ENCODE measurements at regions not wholly inside any gene's neighbourhood (a gene's known extent, or its start where the extent isn't known, plus 50 kb on each side); places are given as distances from the start of the nearest gene placed in this dataset.
A peak's percentile ranks its signal among the peaks of the same experiment; 100 is the strongest.

- Mint-ChIP-seq H3K4me3 (no peak overlapping the region), H3K27me3 (ENCODE audit: low read depth) (no peaks in the 10 kb centered on the region), H3K27ac (no peak overlapping the region), H3K9me3 (no peaks in the 10 kb centered on the region), H3K36me3 (ENCODE audit: insufficient read depth in 2 of 2) (no peaks in the 10 kb centered on the region), H3K4me1 (ENCODE audit: low read depth) (peaks cover 46% of the 10 kb centered on the region)
- DNase-seq (peak in 1 of 2 donors; percentile 24), ATAC-seq (replicated peaks in 1 of 2) (peak; percentile 75 to 78)
Observed at GRCh38 chr14:98131406-98131805, 1140.6 kb downstream of the BCL11B start.

GRCh38 chr14:98133806-98134205 lies 1138.2 kb downstream of the BCL11B start:
- no peaks in the 10 kb centered on the region for H3K36me3 Mint-ChIP-seq (ENCODE audit: insufficient read depth in 2 of 2)
- no peak overlapping the region for H3K27ac Mint-ChIP-seq
- no peak overlapping the region for H3K4me3 Mint-ChIP-seq
- ATAC-seq (replicated peaks in 1 of 2) (no peak), DNase-seq (no peak)
- no peaks in the 10 kb centered on the region for H3K27me3 Mint-ChIP-seq (ENCODE audit: low read depth)
- peaks cover 70% of the 10 kb centered on the region for H3K4me1 Mint-ChIP-seq (ENCODE audit: low read depth)
- H3K9me3 Mint-ChIP-seq: no peaks in the 10 kb centered on the region

GRCh38 chr14:98136012-98136789 lies 1135.8 kb downstream of the BCL11B start:
- no peaks in the 10 kb centered on the region for H3K36me3 Mint-ChIP-seq (ENCODE audit: insufficient read depth in 2 of 2)
- peaks cover 90% of the 10 kb centered on the region for H3K4me1 Mint-ChIP-seq (ENCODE audit: low read depth)
- no peaks in the 10 kb centered on the region for H3K27me3 Mint-ChIP-seq (ENCODE audit: low read depth)
- peak overlapping the region; percentile 94 for H3K27ac Mint-ChIP-seq
- peak; percentile 36 to 37 for DNase-seq
- H3K9me3 Mint-ChIP-seq: no peaks in the 10 kb centered on the region
- peak; percentile 57 to 58 for ATAC-seq (replicated peaks in 1 of 2)
- peak overlapping the region; percentile 84 to 96 for H3K4me3 Mint-ChIP-seq

GRCh38 chr14:98137131-98138025 lies 1134.6 kb downstream of the BCL11B start:
- H3K27ac Mint-ChIP-seq: peak overlapping the region; percentile 100
- no peaks in the 10 kb centered on the region for H3K9me3 Mint-ChIP-seq
- no peaks in the 10 kb centered on the region for H3K27me3 Mint-ChIP-seq (ENCODE audit: low read depth)
- DNase-seq: no peak
- peak overlapping the region; percentile 84 to 96 for H3K4me3 Mint-ChIP-seq
- H3K36me3 Mint-ChIP-seq (ENCODE audit: insufficient read depth in 2 of 2): no peaks in the 10 kb centered on the region
- no peak for ATAC-seq (replicated peaks in 1 of 2)
- H3K4me1 Mint-ChIP-seq (ENCODE audit: low read depth): peaks cover 90% of the 10 kb centered on the region

GRCh38 chr14:98138666-98139065 lies 1133.3 kb downstream of the BCL11B start:
- no peaks in the 10 kb centered on the region for H3K27me3 Mint-ChIP-seq (ENCODE audit: low read depth)
- no peaks in the 10 kb centered on the region for H3K9me3 Mint-ChIP-seq
- peak; percentile 65 to 67 for ATAC-seq (replicated peaks in 1 of 2)
- peak overlapping the region; percentile 100 for H3K27ac Mint-ChIP-seq
- H3K4me3 Mint-ChIP-seq: peak overlapping the region; percentile 84 to 96
- DNase-seq: peak; percentile 67 to 83
- no peaks in the 10 kb centered on the region for H3K36me3 Mint-ChIP-seq (ENCODE audit: insufficient read depth in 2 of 2)
- peaks cover 90% of the 10 kb centered on the region for H3K4me1 Mint-ChIP-seq (ENCODE audit: low read depth)

GRCh38 chr14:98140862-98141530 lies 1131.0 kb downstream of the BCL11B start:
- ATAC-seq (replicated peaks in 1 of 2) (no peak), DNase-seq (no peak)
- H3K4me1 Mint-ChIP-seq (ENCODE audit: low read depth): peaks cover 100% of the 10 kb centered on the region
- no peaks in the 10 kb centered on the region for H3K27me3 Mint-ChIP-seq (ENCODE audit: low read depth)
- no peaks in the 10 kb centered on the region for H3K9me3 Mint-ChIP-seq
- H3K27ac Mint-ChIP-seq: peak overlapping the region; percentile 94
- H3K4me3 Mint-ChIP-seq: peak overlapping the region; percentile 87 to 94
- H3K36me3 Mint-ChIP-seq (ENCODE audit: insufficient read depth in 2 of 2): peaks cover 0 to 5% of the 10 kb centered on the region in 2 donors

- Mint-ChIP-seq H3K27me3 (ENCODE audit: low read depth) (no peaks in the 10 kb centered on the region), H3K4me3 (peak overlapping the region; percentile 54 to 58), H3K9me3 (no peaks in the 10 kb centered on the region), H3K36me3 (ENCODE audit: insufficient read depth in 2 of 2) (peaks cover 0 to 5% of the 10 kb centered on the region in 2 donors), H3K4me1 (ENCODE audit: low read depth) (peaks cover 79% of the 10 kb centered on the region), H3K27ac (peak overlapping the region; percentile 81)
- ATAC-seq (replicated peaks in 1 of 2): no peak
- no peak for DNase-seq
Observed at GRCh38 chr14:98143566-98143965, 1128.4 kb downstream of the BCL11B start.

- no peak overlapping the region for H3K27ac Mint-ChIP-seq
- no peak for ATAC-seq (replicated peaks in 1 of 2)
- DNase-seq: no peak
- H3K36me3 Mint-ChIP-seq (ENCODE audit: insufficient read depth in 2 of 2): peaks cover 0 to 5% of the 10 kb centered on the region in 2 donors
- H3K27me3 Mint-ChIP-seq (ENCODE audit: low read depth): no peaks in the 10 kb centered on the region
- H3K4me3 Mint-ChIP-seq: peak overlapping the region in 1 of 2 donors; percentile 17
- H3K4me1 Mint-ChIP-seq (ENCODE audit: low read depth): peaks cover 65% of the 10 kb centered on the region
- H3K9me3 Mint-ChIP-seq: no peaks in the 10 kb centered on the region
Observed at GRCh38 chr14:98144964-98145363, 1127.0 kb downstream of the BCL11B start.

GRCh38 chr14:98146416-98146815 lies 1125.6 kb downstream of the BCL11B start:
- Mint-ChIP-seq H3K9me3 (peaks cover 2 to 3% of the 10 kb centered on the region in 2 donors), H3K27me3 (ENCODE audit: low read depth) (no peaks in the 10 kb centered on the region), H3K4me1 (ENCODE audit: low read depth) (peaks cover 64% of the 10 kb centered on the region), H3K4me3 (no peak overlapping the region), H3K36me3 (ENCODE audit: insufficient read depth in 2 of 2) (peaks cover 2 to 6% of the 10 kb centered on the region in 2 donors), H3K27ac (no peak overlapping the region)
- ATAC-seq (replicated peaks in 1 of 2): no peak
- no peak for DNase-seq

- Mint-ChIP-seq H3K4me3 (no peak overlapping the region), H3K4me1 (ENCODE audit: low read depth) (peaks cover 71% of the 10 kb centered on the region)
- no peak for DNase-seq
Observed at GRCh38 chr14:98154254-98154653, 1117.7 kb downstream of the BCL11B start.

GRCh38 chr14:98156411-98156810 lies 1115.6 kb downstream of the BCL11B start:
- no peaks in the 10 kb centered on the region for H3K36me3 Mint-ChIP-seq (ENCODE audit: insufficient read depth in 2 of 2)
- no peak for ATAC-seq (replicated peaks in 1 of 2)
- no peak overlapping the region for H3K27ac Mint-ChIP-seq
- no peaks in the 10 kb centered on the region for H3K27me3 Mint-ChIP-seq (ENCODE audit: low read depth)
- peak overlapping the region; percentile 9 to 46 for H3K4me3 Mint-ChIP-seq
- no peak for DNase-seq
- peaks cover 74% of the 10 kb centered on the region for H3K4me1 Mint-ChIP-seq (ENCODE audit: low read depth)
- no peaks in the 10 kb centered on the region for H3K9me3 Mint-ChIP-seq

More at GRCh38 chr14:98154254-98154653, 1117.7 kb downstream of the BCL11B start:
- peak; percentile 58 to 67 for ATAC-seq (replicated peaks in 1 of 2)
- Mint-ChIP-seq H3K27ac (peak overlapping the region; percentile 34), H3K36me3 (ENCODE audit: insufficient read depth in 2 of 2) (peaks cover 1 to 2% of the 10 kb centered on the region in 2 donors), H3K27me3 (ENCODE audit: low read depth) (no peaks in the 10 kb centered on the region), H3K9me3 (peaks cover 2 to 3% of the 10 kb centered on the region in 2 donors)

- Mint-ChIP-seq H3K27ac (no peak overlapping the region), H3K27me3 (ENCODE audit: low read depth) (no peaks in the 10 kb centered on the region), H3K9me3 (no peaks in the 10 kb centered on the region), H3K36me3 (ENCODE audit: insufficient read depth in 2 of 2) (peaks cover 0 to 1% of the 10 kb centered on the region in 2 donors), H3K4me1 (ENCODE audit: low read depth) (peaks cover 76% of the 10 kb centered on the region), H3K4me3 (no peak overlapping the region)
- DNase-seq (no peak), ATAC-seq (replicated peaks in 1 of 2) (no peak)
Observed at GRCh38 chr14:98160901-98161300, 1111.1 kb downstream of the BCL11B start.

GRCh38 chr14:98161356-98161755 lies 1110.6 kb downstream of the BCL11B start:
- Mint-ChIP-seq H3K27me3 (ENCODE audit: low read depth) (no peaks in the 10 kb centered on the region), H3K36me3 (ENCODE audit: insufficient read depth in 2 of 2) (peaks cover 0 to 3% of the 10 kb centered on the region in 2 donors), H3K4me1 (ENCODE audit: low read depth) (peaks cover 76% of the 10 kb centered on the region), H3K9me3 (no peaks in the 10 kb centered on the region), H3K27ac (no peak overlapping the region), H3K4me3 (no peak overlapping the region)
- ATAC-seq (replicated peaks in 1 of 2) (no peak), DNase-seq (no peak)
